Stimulated activated CD8-positive, alpha-beta memory T cell treated with anti-CD3 and anti-CD28 coated beads, Interleukin-7, amount 100 ng/mL, for 48 hours (primary cell): ENCODE measurements at regions not wholly inside any gene's neighbourhood (a gene's known extent, or its start where the extent isn't known, plus 50 kb on each side); places are given as distances from the start of the nearest gene placed in this dataset.
A peak's percentile ranks its signal among the peaks of the same experiment; 100 is the strongest.
"Not testable (repeated sequence)": the region's sequence is repeated elsewhere in the genome, so short reads cannot be mapped to it uniquely, and the experiment has no call there.

Source experiments
- DNase-seq, 2 donors: peaks; one replicate each; pipeline ENCODE4 v3.0.0-alpha.2; 2020; ENCODE audit warnings: low read depth in 1 of 2; ENCODE audit errors: extremely low read depth in 1 of 2

GRCh38 chr3:72628065-72628464, 220.2 kb downstream of the SHQ1 start:
- no peak for DNase-seq

GRCh38 chr3:72627271-72627670, 221.0 kb downstream of the SHQ1 start:
- no peak for DNase-seq

- peak in 1 of 2 donors; percentile 50 for DNase-seq
Measured at GRCh38 chr3:72625602-72626337, 222.5 kb downstream of the SHQ1 start.

GRCh38 chr3:72624656-72625055, 223.6 kb downstream of the SHQ1 start:
- no peak for DNase-seq

DNA sequence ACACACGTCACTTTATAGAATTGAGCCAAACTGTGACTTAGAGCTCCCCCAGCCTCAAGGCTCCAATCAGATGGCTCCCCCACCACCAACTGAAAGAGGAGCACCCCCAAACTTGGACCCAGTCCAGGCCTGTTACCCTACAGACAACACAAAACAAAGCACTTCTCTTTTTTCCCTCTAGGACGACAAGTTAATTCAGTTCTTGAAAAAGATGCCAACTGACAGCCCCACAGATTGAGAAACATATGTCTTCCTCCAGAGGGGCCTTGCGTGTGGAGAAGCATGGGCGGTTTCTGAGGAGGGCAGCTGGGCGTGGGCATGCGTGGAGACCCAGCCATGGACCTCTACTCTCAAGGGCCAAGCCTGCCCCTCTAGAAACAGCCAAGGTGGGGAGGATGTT, 229.5 kb downstream of the SHQ1 start:
- no peak for DNase-seq

DNA sequence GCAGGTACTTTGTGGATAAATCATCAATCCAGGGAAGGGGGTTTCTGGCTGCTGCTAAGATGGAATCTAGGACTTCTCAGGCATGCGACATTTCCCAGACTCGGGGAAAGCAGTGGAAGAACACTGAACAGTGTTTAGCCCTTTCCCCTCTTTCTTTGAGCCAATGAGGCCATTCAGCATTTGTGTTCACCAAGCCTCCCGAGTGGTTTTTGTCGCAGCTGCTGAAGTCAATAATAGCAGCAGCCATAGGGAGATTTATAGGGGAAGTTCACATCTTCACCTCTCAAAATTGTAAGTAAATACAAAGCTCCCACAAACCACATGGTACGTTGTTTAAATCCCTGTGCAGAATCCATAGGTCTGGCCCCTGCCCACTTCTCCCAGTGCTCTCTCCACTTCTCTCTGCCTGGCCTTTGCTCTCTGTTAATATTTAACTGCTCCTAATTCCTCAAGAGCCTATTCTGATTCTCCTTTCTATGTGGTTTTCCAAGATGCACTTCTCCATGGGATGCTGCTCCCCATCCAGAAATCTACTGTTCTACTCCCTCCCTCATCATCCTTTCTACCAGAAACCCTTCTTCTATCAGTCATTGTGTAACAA, 230.7 kb downstream of the SHQ1 start:
- no peak for DNase-seq

DNA sequence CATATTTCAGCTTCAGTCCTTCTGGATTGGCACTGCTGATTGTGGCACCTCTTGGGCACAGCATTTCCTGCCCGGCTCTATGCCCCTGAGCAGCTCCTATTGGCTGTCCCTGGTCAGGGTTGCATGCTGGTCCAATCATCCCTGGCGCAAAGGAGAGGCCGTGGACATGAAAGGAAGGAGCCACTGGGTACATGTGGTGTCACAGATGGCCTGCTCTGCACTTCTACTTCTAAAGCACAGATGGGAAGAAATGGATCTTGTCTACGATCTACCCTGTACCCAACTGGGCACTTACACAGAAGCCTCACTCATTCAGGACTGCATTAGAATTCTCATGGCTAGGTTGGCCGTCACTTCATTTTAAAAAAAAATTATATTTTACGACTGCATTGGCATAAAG, 232.5 kb downstream of the SHQ1 start:
- no peak for DNase-seq

GRCh38 chr3:72615182-72615581, 233.1 kb downstream of the SHQ1 start:
- no peak for DNase-seq

- DNase-seq: no peak
Measured at GRCh38 chr3:72614394-72615074, 233.7 kb downstream of the SHQ1 start.

DNA sequence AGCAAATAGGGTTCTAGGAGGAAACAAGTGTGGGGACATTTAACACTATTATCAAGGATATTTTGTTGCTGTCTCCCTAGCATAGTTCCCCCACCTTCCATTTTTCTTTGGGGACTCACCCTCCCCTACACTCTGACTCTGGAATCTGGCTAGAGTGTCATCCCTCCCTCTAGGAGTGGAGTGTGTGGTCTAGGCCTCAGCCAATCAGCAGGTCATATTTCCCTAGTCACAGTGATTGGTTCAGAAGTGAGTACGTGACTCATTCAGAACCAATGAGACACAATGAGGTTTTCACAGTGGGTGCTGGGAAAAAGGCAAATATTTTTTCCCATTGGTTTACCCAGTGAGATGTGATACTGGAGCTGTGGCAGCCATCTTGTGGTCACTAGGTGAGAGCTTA, 234.4 kb downstream of the SHQ1 start:
- no peak for DNase-seq

DNA sequence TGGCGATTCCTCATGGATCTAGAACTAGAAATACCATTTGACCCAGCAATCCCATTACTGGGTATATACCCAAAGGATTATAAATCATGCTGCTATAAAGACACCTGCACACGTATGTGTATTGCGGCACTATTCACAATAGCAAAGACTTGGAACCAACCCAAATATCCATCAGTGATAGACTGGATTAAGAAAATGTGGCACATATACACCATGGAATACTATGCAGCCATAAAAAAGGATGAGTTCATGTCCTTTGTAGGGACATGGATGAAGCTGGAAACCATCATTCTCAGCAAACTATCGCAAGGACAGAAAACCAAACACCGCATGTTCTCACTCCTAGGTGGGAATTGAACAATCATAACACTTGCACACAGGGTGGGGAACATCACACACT, 239.1 kb downstream of the SHQ1 start:
- DNase-seq: not testable (repeated sequence)

- no peak for DNase-seq
Measured at GRCh38 chr3:72606005-72606800, 242.0 kb downstream of the SHQ1 start.

GRCh38 chr3:72604328-72604727, 243.9 kb downstream of the SHQ1 start:
- no peak for DNase-seq

GRCh38 chr3:72601983-72602750, 246.1 kb downstream of the SHQ1 start:
- DNase-seq: no peak

DNA sequence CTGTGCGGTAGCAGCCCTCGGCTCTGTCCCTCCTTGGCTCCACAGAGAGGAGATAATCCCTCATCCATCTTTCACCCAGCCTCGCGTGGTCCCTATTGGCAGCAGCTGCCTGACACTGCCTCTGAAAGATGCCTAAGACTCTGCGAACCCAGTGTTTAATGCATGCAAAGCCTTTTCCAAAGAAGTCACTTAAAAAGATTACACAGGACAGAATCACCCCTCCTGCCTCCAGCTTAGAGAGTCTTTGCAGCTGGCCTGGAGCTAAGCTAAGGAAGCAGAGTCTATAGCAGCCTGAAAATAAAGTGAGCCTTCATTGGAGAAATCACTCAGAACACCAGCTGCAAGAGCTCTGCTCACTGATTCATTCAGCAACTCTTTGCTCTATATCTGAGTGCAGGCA, 247.2 kb downstream of the SHQ1 start:
- DNase-seq: no peak

GRCh38 chr3:72597756-72598195, 250.5 kb downstream of the SHQ1 start:
- DNase-seq: no peak

GRCh38 chr3:72597043-72597442, 251.2 kb downstream of the SHQ1 start:
- DNase-seq: no peak

DNA sequence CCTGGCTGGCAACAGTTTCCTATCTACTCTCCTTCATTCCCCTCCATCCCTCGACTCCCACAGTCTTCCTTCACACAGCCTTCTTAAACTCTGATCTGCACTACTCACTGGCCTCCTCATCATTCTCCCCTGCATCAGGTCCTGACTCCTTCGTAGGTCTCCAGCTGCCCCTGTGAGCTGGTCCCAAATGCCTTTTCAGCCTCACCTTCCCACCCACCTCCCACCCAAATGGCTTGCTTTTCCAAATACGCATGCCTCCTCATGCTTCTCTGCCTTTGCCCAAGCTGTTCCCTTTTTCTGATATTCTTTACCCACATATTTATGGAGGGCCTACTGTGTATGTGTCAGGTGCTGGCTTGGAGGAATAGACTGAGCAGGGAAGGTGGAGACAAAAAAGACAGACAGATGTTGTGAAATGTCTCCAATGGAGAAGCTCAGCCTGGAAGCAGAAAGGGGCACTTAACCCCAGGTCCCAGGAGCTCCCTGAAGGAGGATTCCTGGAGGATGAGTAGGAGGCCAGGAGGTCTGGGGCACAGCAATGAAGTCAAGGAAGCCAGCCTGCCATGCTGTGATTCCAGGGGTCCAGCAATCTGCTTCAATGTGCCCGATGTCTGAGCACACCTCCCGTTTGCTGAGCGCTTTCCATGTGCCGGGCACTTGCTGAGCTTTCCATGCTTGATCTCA, 252.2 kb downstream of the SHQ1 start:
- no peak for DNase-seq

DNA sequence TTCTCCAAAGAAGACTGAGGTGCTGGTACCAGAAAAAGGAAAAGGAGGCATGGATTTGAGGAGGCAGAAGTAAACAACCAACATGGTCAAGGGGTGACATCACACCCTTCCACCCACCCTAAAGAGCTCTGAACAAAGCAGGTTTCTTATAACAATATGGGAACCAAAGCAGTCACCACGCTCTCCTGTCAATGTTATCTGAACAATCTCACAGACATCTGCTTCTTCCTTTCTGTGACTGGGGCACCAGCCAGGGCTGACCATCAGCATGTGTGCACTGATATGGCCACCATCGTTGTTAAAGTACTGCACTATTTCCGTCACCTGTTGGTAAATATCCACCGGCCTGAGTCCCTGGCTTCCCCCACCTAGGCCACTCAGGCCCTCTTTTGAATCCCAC, 252.9 kb downstream of the SHQ1 start:
- no peak for DNase-seq

DNA sequence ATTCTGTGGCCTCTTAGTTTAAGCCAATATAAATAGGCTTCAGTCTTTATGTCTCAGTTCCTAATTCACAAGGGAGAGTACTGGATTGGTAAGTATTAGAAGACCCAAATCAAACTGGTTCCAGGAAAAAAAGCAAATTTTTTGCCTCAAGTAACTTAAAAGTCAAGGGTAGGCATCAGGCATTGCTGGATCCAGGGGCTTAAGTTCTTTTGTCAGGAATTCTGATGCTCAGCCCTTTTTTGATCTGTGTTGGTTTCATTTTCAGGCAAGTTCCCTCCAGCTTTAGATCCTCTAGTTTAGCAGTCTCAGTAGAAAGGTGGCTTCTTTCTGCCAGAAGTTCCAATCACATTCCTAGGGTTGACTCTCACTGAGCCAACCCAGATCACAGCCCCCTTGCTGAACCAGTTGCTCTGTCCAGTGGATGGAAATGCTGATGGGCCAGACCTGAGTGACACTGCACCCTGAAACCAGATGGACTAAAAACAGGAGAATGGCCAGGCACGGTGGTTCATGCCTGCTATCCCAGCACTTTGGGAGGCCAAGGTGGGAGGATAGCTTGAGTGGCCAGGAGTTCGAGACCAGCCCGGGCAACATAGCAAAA, 253.5 kb downstream of the SHQ1 start:
- no peak for DNase-seq
